GM18508 (cell line): ENCODE measurements at regions not wholly inside any gene's neighbourhood (a gene's known extent, or its start where the extent isn't known, plus 50 kb on each side); places are given as distances from the start of the nearest gene placed in this dataset.

Experiments used
- ATAC-seq: cut with Tn5 transposase; IDR thresholded peaks from one replicate; pipeline ENCODE4 v1.9.1; 2021; ENCODE audit warnings: moderate number of reproducible peaks; ENCODE audit not compliant: insufficient read depth, unreplicated experiment

DNA sequence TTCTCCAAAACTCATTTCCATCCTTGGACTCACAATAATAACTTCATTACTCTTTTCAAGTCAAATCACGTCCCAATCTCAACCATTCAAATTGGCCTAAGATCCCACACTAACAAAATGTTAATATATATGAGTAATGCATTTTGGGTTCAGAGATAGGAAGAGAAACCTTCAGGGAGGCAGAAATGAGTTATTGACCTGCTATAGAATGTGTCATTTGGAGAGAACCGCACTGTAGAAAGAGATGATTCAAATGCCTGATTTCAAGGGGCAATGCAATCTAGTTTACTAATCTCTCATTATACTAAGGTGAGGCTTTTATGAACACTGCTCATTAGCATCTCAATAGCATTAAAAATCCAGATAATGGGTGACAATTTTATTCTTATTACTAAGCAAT, 1595.0 kb upstream of the GOT2 start:
- ATAC-seq: no peak

DNA sequence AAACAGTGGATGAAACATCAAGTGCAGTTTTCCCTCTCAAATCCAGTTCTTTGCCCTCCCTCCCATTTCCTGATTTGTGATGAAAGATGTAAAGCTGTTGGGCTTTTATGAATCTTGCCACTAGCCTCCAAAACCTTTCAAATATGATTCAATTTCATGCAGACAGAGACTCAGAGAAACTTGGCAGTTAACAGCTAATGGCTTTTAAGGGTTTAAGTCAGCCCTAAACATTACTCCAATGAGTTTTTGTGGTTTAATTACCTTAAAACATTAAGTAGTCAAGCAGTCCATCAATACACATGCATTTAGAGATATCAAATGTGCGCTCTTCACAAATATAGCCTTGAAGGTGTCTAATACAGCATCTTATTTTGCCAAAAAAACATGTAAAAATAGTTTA, 1594.0 kb upstream of the GOT2 start:
- no peak for ATAC-seq

DNA sequence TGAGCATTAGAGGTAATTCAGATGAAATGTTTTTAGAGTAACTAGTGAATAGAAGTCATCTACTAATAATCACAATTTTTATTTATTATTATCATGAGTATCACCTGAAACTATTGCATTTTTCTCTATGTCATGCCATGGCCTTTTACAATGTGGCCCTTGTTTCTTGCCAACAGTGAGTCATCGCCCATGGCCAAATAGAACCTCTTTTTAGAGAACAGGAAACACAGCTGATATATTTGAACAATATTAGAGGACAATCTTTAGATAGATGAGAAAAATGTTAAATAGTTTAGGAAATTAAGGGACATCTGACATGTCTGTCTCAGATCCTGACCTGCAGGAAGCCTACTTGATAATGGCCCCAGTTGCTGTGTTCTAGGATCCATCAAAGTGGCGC, 1584.4 kb upstream of the GOT2 start:
- no peak for ATAC-seq

DNA sequence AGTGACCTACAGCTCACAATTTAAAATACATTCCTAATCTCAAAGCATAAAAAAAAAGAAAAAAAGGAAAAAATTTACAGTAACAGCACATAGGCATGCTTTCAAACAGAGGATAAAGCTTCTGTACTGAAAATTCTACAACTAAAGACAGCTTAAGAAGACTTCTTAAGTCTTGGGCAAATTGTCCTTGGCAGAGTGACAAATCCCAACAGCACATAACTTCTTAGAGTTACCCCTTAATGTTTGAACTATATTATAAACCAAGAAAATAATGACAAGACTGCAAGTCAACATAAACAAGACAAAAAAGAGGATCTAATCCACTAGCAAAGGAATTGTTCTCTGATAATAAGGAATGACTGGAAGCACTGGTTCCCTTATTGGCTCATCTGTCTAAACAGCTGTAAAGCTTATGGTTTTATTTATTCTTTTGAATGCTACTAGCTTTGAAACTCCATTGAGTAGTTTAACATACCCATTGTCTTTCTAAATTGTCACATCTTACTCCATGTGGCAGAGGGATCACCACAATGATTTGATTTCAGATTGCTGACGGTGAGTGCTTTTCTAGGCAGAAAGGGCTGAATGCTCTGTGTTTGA, 1576.8 kb upstream of the GOT2 start:
- ATAC-seq: no peak

DNA sequence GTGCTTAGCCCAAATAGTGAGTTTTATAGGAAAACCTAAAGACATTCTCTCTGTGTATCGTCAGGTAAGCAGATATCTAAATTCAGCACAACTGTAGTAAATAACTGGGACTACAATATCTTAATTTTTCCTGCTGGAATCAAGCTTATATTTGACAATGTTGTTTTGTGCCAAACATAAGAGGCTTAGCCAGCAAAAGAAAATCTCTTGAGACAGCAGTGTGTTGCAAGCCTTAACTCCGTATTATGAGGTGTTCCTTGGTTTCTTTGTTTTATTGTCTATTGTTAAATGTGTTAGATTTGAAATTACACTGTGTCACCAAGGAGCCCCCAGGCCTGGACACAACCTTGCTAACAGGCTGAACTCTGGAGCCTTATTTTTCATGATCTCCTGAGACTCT, 1570.6 kb upstream of the GOT2 start:
- no peak for ATAC-seq

DNA sequence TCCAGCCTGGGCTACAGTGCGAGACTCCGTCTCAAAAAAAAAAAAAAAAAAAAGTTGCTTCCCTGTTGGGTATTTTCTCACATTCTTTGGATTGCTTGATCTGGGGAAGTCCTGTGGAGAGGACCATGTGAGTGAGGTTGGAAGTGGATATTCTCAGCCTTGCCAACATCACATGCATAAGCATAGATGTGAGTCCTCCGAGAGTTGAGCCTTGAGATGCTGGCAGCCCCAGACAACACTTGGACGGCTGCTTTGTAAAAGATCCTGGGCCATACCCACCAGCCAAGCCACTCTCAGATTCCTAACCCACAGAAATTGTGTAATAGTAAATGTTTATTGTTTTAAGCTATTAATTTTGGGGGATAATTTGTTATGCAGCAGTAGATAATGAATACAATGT, 1570.0 kb upstream of the GOT2 start:
- ATAC-seq: no peak

DNA sequence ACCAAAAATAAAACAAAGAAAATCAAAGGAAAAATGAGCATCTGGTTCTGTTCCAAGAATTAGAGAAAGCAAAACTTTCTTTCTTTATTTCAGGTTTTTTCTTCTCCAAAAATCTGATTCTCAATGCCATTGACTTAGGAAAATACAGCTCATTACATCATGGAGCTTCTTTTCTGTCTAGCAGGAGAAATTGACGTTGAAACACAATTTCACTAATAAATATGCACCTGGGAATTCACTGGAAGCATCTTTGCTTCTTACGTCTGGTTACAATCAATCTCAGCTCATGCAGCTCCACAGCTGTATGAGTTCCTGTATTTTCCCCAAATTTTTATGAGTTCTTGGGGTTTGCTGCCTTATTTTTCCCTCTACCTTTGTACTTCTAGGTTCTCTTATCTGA, 1568.6 kb upstream of the GOT2 start:
- no peak for ATAC-seq

DNA sequence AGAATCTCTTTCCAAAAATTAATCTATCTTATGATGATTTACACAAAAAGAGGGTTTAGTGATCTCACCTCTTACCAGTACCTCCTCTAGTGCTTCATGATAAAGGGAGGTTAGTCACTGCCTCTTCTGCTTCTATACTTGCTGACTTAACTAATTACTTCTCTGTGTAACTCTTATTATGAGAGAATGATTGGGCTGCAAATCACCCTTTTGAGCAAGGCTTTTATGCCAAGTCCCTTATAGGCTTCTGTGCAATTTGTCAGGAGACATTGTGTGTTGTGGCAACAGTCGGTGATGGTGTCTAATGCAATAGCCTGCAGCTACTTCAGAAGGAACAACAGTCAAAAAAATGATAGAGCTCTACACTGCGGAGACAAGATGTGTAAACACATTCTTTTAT, 1568.1 kb upstream of the GOT2 start:
- ATAC-seq: no peak

DNA sequence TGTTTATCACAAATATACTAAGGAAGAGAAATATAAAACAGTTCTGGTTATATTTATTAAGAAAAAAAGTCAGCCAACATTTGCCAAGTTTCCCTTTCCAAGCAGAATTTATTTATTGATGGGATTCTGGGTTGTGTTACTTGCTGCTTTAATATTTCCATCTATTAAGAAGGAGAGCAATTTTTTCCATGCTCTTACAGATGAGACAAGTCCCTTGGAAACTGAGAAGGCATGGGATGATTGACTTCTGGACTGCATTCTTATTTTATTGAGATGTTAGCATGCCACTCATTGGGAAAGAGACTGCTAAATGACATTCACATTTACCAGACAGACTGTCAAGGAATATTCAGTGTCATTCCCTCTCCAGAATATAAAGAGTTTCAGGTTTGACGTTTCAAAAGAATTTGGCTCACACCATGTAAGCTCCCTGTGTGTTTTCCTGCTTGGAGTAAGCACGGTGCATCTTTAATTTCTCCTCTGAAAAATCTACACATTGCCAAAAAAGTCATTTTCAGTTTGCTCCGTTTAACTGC, 1565.2 kb upstream of the GOT2 start:
- ATAC-seq: no peak

DNA sequence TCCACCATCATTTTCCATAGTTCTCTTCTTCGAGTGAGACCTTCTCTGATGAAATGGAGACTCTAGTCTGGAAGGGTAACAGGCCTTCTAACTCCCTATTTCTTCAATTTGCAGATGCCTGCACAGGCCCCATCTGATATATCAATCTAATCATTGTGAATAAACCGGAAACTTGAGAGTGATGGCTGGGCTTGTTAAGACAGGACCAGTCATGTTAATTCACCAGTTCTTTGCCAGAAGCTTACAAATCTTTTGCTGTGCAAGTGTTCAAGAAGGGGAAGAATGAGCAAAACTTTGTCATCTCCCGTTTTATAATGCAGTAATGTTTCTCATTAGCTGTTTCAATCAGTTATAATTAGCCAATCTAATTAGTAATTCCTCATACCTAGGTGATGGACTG, 1561.3 kb upstream of the GOT2 start:
- ATAC-seq: no peak

DNA sequence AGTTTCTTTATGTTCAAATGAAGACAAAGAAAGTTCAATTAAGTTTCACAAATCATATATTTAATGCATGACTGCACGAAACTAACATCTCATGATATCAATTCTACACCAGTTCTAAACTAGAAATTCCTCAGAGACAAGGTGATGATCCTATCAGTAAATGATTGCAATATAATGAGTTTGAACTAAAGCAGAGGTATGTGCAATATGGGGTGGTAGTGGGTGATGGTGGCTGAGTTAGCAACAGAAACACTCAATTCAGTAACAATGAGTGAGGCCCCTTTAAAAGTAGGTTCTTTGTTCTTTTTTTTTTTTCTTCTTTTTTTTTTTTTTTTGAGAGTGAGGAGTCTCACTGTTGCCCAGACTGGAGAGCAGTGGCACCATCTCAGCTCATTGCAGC, 1551.7 kb upstream of the GOT2 start:
- no peak for ATAC-seq

DNA sequence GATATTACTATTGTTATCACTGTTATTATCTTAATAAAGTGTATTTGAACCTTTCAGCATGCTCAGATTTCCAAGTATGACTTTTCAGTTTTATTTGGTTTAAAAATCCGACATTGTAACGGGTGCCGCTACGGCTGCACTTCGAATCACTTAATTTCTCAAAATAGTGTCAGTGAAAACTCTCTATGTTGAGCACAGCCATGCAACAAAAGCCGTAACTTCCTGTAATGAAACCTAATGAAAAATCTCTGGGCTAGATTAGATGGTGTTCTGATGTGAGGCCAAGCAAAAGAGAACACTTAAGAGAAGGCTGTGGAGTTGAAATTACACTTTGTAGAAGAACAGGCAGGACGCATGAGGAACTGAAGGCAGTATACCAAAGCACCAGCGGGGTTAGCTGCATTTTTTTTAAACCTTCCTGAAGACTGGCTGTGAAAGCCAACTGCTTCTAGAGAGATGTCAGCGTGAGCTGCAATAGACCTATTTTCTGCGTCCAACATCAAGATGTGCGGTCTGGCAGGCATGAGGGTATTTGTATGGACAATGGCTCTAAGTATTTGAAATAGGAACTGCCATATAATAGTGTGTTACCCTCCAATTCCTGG, 1545.0 kb upstream of the GOT2 start:
- no peak for ATAC-seq

DNA sequence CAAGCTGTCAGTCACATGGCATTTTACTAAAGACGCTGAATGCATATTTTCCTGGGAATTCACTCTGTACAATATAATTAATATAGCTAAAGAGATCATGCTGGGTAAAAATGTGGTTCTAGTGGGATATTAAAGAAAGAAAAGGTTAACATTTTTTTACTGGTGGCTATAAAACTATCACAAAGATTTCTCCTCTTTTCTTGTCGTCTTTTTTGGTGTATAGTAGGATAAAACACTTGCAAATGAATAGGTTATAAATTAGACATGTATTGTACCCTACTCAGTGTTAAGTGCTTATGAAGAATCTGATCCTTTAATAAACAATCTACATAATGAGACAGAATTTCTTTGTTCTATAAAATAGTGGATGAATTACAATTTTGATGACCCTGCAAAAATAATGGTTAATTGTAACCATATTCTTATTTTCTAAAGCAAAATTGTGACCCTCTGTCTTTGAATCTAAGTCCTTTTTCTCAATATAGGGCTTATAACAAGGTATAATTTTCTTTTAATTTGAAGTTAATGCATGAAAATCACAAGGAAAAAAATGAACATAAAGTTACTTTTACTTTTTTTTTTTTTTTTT, 1540.4 kb upstream of the GOT2 start:
- no peak for ATAC-seq

DNA sequence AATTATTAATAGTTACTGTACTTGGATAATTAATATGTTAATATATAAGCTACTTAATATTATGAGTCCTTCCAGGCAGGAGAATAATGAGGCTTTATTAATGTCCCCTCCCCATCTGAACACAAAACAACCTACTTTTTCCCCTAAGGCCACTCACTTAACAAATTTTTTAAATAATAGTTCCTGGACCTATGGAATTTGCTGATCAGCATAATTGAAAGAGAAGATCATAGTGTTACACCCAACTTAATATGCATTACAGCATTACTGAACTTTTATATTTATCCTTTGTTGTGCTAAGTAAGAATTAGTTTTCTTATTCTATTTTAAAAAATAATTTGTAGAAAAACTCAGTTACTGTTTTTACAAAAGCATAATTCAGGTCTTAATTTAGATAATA, 1537.7 kb upstream of the GOT2 start:
- no peak for ATAC-seq

DNA sequence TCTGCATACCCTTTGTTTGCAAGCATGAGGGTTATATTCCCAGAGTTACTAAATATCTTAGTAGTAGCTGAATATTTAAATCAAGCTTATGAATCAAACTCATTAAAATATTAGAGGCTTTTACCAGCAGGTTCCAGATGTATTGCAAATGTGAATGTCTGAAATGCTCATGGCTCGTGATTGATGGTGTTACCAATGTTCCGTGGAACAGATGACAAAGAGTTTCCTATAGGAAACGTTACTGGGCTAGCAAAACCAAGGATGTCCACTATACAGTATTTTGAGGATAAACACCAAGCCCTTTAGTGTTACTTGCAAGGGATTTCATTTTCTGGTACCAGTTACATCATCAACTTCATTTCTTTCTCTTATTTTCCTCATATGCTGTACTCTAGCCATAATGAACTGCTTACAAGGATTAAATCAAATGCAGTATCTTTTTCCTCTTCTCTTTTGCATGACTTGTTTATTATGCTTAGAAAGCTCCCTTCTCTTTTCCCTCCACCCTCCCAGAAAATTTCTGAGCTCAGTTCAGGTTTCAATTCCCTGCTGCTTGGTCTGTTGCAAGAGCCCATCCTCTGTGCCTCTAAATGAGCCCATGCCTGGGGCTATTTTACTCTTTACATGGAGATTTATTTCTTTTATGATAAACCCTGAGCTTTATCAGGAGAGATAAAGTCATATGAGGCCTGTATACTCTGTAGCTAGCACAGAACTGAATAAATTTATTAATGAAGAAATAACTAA, 1537.1 kb upstream of the GOT2 start:
- ATAC-seq: no peak

DNA sequence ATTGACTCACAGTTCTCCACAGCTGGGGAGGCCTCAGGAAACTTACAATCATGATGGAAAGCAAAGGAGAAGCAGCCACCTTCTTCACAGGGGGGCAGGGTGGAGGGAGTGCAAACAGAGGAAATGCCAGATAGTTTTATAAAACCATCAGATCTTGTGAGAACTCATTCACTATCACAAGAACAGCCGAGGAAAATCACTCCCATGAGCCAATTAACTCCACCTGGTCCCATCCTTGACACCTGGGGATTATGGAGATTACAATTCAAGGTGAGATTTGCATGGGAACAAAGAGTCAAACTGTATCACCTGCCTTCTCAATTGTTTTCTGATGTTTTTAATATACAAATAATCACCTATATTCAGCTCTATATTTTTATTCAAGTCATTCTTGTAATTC, 1527.3 kb upstream of the GOT2 start:
- ATAC-seq: no peak

DNA sequence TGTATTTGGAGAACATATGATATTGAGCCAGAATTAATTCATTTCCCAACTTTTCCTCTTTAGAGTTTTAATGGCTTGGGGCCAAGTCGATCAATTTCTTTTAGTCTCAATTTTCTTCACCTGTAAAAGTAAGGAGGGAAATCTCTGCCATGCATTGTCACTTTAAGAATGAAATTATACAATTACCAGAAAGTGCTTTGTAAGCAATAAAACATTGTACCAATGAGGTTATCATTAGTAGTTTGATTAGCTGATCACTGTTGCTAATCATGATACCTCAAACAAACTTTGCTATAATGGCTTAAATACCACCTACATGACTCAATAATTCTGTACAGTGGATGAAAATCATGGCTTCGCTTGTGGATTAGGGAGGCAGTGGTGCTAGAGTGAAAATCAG, 1525.8 kb upstream of the GOT2 start:
- ATAC-seq: no peak

DNA sequence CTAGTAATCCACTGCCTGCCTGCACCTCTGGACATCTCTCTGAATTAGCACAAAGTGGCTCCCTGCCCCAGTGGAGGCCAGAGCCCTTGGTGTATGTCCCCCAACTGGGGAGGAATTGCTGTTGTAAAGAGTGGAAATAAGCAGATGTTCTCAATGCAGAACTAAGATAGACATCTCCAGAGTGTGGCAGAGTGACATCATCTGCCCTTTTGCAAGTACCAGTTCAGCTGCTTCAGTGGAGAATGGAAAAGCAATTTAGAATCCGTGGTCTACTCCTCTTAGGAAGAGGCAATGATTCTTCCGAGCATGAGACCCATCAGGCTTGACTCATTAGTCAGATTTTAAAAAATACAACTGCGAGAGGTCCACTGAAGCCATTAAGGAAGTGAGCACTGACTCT, 1512.0 kb upstream of the GOT2 start:
- ATAC-seq: no peak

DNA sequence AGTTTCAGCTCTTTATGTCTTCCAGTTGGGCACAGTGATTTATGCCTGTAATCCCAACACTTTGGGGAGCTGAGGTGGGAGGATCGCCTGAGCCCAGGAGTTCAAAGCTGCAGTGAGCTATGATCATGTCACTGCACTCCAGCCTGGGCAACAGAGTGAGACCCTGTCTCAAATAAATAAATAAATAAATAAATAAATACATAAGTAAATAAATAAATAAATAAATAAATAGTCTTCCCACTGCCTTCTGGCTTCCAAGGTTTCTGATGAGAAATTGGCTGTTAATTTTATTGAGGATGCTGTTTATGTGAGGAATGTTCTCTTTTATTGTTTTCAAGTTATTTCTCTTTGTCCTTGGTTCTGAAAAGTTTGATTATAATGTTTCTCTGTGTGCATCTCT, 1507.6 kb upstream of the GOT2 start:
- no peak for ATAC-seq

DNA sequence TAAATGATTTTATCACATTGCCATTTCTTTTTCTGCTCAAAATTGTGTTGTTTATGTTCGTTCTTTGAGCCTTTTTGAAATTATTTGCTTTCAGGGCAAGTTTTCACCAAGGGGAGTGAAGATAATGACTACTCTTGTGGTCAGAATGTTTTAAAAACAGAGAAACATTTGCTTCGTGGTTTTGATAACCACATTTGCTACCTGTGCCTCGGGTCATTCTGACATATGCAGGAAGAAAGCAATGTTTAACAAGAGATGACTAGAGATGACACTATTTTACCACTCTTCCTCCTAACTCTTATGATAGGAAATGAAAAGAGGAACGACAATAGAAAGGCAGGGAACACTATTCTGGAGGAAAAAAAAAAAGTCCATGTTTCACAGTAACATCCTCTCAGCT, 1496.5 kb upstream of the GOT2 start:
- no peak for ATAC-seq

DNA sequence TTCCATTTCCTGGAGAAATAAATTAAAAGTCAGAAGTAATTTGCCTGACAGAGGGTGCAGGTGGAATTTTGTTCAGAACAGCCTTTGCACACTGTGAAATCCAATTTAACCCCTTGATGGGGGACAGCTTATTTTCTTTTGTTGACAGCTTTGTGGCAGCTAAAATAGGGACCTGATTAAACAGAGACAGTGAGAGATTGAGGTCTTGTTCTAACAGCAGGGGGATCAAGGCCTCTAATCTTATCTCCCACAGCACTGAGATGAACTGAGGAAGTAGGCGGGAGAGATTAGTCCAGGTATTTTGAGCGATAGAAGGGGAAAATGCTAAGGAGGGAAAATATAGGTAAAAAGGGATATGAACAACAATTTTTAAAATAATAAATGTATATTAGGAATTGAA, 1491.4 kb upstream of the GOT2 start:
- no peak for ATAC-seq
